NCI-H446 treated with DMSO at 0.1 percent for 48 hours (cell line): ENCODE measurements at regions not wholly inside any gene's neighbourhood (a gene's known extent, or its start where the extent isn't known, plus 50 kb on each side); places are given as distances from the start of the nearest gene placed in this dataset.

Experiments
- DNase-seq: peaks from one replicate; lab custom pipeline; 2025; lab: John Stamatoyannopoulos, UW

GRCh38 chr20:56835829-56836550, 206.9 kb downstream of the TFAP2C start:
- DNase-seq: no peak

- no peak for DNase-seq
Observed at GRCh38 chr20:56839222-56839621, 210.1 kb downstream of the TFAP2C start.

GRCh38 chr20:56839786-56840185, 210.7 kb downstream of the TFAP2C start:
- DNase-seq: no peak

- DNase-seq: no peak
Observed at GRCh38 chr20:56840716-56841261, 211.7 kb downstream of the TFAP2C start.

GRCh38 chr20:56841346-56841908, 212.3 kb downstream of the TFAP2C start:
- DNase-seq: no peak

- no peak for DNase-seq
Observed at GRCh38 chr20:56842056-56842455, 212.9 kb downstream of the TFAP2C start.

- no peak for DNase-seq
Observed at GRCh38 chr20:56843386-56843785, 214.3 kb downstream of the TFAP2C start.

- no peak for DNase-seq
Observed at GRCh38 chr20:56843817-56844216, 214.7 kb downstream of the TFAP2C start.

GRCh38 chr20:56845546-56846086, 216.5 kb downstream of the TFAP2C start:
- DNase-seq: no peak

- DNase-seq: no peak
Observed at GRCh38 chr20:56848561-56848960, 219.5 kb downstream of the TFAP2C start.

- no peak for DNase-seq
Observed at GRCh38 chr20:56851552-56851951, 222.4 kb downstream of the TFAP2C start.

GRCh38 chr20:56855708-56856107, 226.6 kb downstream of the TFAP2C start:
- no peak for DNase-seq

- no peak for DNase-seq
Observed at GRCh38 chr20:56857950-56858349, 228.8 kb downstream of the TFAP2C start.

- no peak for DNase-seq
Observed at GRCh38 chr20:56859039-56859800, 230.1 kb downstream of the TFAP2C start.

- DNase-seq: no peak
Observed at GRCh38 chr20:56859801-56860261, 230.7 kb downstream of the TFAP2C start.

GRCh38 chr20:56860413-56860812, 231.3 kb downstream of the TFAP2C start:
- no peak for DNase-seq

- DNase-seq: no peak
Observed at GRCh38 chr20:56861590-56861989, 232.5 kb downstream of the TFAP2C start.

- DNase-seq: no peak
Observed at GRCh38 chr20:56865055-56865454, 235.9 kb downstream of the TFAP2C start.

GRCh38 chr20:56867128-56867527, 238.0 kb downstream of the TFAP2C start:
- no peak for DNase-seq

GRCh38 chr20:56868746-56869145, 239.6 kb downstream of the TFAP2C start:
- DNase-seq: no peak

- DNase-seq: no peak
Observed at GRCh38 chr20:56870271-56870670, 241.2 kb downstream of the TFAP2C start.

GRCh38 chr20:56871691-56872090, 242.6 kb downstream of the TFAP2C start:
- DNase-seq: no peak
